HL-60 (cell line): ENCODE measurements at regions not wholly inside any gene's neighbourhood (a gene's known extent, or its start where the extent isn't known, plus 50 kb on each side); places are given as distances from the start of the nearest gene placed in this dataset.
"Not testable (repeated sequence)": the region's sequence is repeated elsewhere in the genome, so short reads cannot be mapped to it uniquely, and the experiment has no call there.

Experiments used
- DNase-seq, 2 experiments: peaks; one replicate each; pipeline ENCODE4 v3.0.0-alpha.2; 2010 to 2020; ENCODE audit warnings: low read depth in 1 of 2, low spot score in 1 of 2
- H3K27ac ChIP-seq: fragments of 250-450 bp; sonication (Bioruptor Pico); replicated peaks from 2 replicates; pipeline ENCODE4 v1.5.1; 2020; ENCODE audit warnings: mild to moderate bottlenecking, moderate library complexity
- H3K27me3 ChIP-seq: fragments of 250-450 bp; sonication (Bioruptor Pico); 2 replicates; pipeline ENCODE4 v1.5.1; 2021; ENCODE audit warnings: mild to moderate bottlenecking, moderate library complexity; ENCODE audit not compliant: insufficient read depth, poor library complexity, severe bottlenecking
- H3K4me3 ChIP-seq: replicated peaks from 2 replicates; pipeline ENCODE4 v1.5.1; 2011; ENCODE audit warnings: mild to moderate bottlenecking, control low read depth, low read length; ENCODE audit not compliant: insufficient read depth
- GABPA ChIP-seq: IDR thresholded peaks from 2 replicates; pipeline ENCODE4 v1.6.1; 2012; ENCODE audit warnings: low read depth
- POLR2AphosphoS5 ChIP-seq: IDR thresholded peaks from 2 replicates; pipeline ENCODE4 v1.6.1; 2012; ENCODE audit warnings: low read depth
- SPI1 ChIP-seq: IDR thresholded peaks from 2 replicates; pipeline ENCODE4 v1.6.1; 2012; ENCODE audit warnings: low read depth, mild to moderate bottlenecking, borderline replicate concordance
- TF ChIP-seq, protein P1 (sequence below): IDR thresholded peaks from one replicate; pipeline ENCODE4 v1.5.1; 2011; ENCODE audit warnings: low read length, control low read depth, inconsistent platforms; ENCODE audit not compliant: insufficient read depth
- TF ChIP-seq, protein P2 (sequence below): IDR thresholded peaks from 2 replicates; pipeline ENCODE4 v1.6.1; 2012; ENCODE audit warnings: low read depth; ENCODE audit not compliant: insufficient replicate concordance

GRCh38 chrX:146090732-146091131 is 273.1 kb downstream of the SLITRK2 start:
- TF ChIP-seq GABPA (no peak), POLR2AphosphoS5 (no peak), SPI1 (no peak)
- TF ChIP-seq, protein P1, sequence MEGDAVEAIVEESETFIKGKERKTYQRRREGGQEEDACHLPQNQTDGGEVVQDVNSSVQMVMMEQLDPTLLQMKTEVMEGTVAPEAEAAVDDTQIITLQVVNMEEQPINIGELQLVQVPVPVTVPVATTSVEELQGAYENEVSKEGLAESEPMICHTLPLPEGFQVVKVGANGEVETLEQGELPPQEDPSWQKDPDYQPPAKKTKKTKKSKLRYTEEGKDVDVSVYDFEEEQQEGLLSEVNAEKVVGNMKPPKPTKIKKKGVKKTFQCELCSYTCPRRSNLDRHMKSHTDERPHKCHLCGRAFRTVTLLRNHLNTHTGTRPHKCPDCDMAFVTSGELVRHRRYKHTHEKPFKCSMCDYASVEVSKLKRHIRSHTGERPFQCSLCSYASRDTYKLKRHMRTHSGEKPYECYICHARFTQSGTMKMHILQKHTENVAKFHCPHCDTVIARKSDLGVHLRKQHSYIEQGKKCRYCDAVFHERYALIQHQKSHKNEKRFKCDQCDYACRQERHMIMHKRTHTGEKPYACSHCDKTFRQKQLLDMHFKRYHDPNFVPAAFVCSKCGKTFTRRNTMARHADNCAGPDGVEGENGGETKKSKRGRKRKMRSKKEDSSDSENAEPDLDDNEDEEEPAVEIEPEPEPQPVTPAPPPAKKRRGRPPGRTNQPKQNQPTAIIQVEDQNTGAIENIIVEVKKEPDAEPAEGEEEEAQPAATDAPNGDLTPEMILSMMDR, result no peak
- TF ChIP-seq, protein P2, sequence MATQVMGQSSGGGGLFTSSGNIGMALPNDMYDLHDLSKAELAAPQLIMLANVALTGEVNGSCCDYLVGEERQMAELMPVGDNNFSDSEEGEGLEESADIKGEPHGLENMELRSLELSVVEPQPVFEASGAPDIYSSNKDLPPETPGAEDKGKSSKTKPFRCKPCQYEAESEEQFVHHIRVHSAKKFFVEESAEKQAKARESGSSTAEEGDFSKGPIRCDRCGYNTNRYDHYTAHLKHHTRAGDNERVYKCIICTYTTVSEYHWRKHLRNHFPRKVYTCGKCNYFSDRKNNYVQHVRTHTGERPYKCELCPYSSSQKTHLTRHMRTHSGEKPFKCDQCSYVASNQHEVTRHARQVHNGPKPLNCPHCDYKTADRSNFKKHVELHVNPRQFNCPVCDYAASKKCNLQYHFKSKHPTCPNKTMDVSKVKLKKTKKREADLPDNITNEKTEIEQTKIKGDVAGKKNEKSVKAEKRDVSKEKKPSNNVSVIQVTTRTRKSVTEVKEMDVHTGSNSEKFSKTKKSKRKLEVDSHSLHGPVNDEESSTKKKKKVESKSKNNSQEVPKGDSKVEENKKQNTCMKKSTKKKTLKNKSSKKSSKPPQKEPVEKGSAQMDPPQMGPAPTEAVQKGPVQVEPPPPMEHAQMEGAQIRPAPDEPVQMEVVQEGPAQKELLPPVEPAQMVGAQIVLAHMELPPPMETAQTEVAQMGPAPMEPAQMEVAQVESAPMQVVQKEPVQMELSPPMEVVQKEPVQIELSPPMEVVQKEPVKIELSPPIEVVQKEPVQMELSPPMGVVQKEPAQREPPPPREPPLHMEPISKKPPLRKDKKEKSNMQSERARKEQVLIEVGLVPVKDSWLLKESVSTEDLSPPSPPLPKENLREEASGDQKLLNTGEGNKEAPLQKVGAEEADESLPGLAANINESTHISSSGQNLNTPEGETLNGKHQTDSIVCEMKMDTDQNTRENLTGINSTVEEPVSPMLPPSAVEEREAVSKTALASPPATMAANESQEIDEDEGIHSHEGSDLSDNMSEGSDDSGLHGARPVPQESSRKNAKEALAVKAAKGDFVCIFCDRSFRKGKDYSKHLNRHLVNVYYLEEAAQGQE, result no peak
- Histone ChIP-seq H3K27me3 (no peaks in the 10 kb centered on the region), H3K27ac (no peak overlapping the region), H3K4me3 (no peak overlapping the region)
- DNase-seq, result no peak

- H3K27me3 ChIP-seq, result no peaks in the 10 kb centered on the region
- no peak overlapping the region for H3K4me3 ChIP-seq
- no peak for DNase-seq
- H3K27ac ChIP-seq, result no peak overlapping the region
- TF ChIP-seq GABPA, result no peak
- no peak for TF ChIP-seq POLR2AphosphoS5
- TF ChIP-seq, protein P2, result no peak
Measured at GRCh38 chrX:146109362-146109761, 291.7 kb downstream of the SLITRK2 start.

- not testable (repeated sequence) for H3K4me3 ChIP-seq, H3K27me3 ChIP-seq, H3K27ac ChIP-seq, DNase-seq
Measured at GRCh38 chrX:146119074-146119473, 301.4 kb downstream of the SLITRK2 start.

DNA sequence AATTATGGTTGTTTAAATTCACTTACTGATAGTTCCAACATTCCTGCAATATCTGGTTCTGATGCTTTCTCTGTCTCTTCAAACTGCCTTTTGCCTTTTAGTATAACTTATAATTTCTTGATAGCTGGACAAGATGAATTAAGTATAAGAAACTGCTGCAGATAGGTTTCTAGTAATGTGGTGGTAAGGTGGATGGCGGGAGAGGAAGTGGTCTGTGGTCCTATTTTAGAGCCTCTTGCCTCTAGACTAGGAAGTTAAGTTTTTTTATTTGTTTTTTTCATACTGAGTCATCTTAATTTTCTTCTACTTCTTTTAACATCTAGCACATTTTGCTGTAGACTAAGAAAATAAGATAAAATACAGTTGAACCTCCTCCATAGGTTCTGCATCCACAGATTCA is 310.0 kb downstream of the SLITRK2 start:
- TF ChIP-seq GABPA (no peak), SPI1 (no peak), POLR2AphosphoS5 (no peak)
- TF ChIP-seq, protein P1, result no peak
- TF ChIP-seq, protein P2, result no peak
- Histone ChIP-seq H3K4me3 (no peak overlapping the region), H3K27me3 (no peaks in the 10 kb centered on the region), H3K27ac (no peak overlapping the region)
- DNase-seq, result no peak
